AG09309 (cell line): ENCODE measurements at regions not wholly inside any gene's neighbourhood (a gene's known extent, or its start where the extent isn't known, plus 50 kb on each side); places are given as distances from the start of the nearest gene placed in this dataset.
"Not testable (repeated sequence)": the region's sequence is repeated elsewhere in the genome, so short reads cannot be mapped to it uniquely, and the experiment has no call there.

Source experiments
- DNase-seq: peaks from one replicate; pipeline ENCODE4 v3.0.0-alpha.2; 2010; ENCODE audit warnings: low read depth
- H3K4me3 ChIP-seq: 2 replicates; pipeline ENCODE4 v1.5.1; 2011; ENCODE audit warnings: mild to moderate bottlenecking, low read depth, low read length, moderate library complexity; ENCODE audit not compliant: control insufficient read depth
- TF ChIP-seq, protein P1 (sequence below): IDR thresholded peaks from 2 replicates; pipeline ENCODE4 v1.5.1; 2011; ENCODE audit warnings: mild to moderate bottlenecking, low read depth, low read length, inconsistent platforms; ENCODE audit not compliant: insufficient read depth, control insufficient read depth; ENCODE audit errors: missing control alignments

- no peak overlapping the region for H3K4me3 ChIP-seq
- DNase-seq, result no peak
- TF ChIP-seq, protein P1, sequence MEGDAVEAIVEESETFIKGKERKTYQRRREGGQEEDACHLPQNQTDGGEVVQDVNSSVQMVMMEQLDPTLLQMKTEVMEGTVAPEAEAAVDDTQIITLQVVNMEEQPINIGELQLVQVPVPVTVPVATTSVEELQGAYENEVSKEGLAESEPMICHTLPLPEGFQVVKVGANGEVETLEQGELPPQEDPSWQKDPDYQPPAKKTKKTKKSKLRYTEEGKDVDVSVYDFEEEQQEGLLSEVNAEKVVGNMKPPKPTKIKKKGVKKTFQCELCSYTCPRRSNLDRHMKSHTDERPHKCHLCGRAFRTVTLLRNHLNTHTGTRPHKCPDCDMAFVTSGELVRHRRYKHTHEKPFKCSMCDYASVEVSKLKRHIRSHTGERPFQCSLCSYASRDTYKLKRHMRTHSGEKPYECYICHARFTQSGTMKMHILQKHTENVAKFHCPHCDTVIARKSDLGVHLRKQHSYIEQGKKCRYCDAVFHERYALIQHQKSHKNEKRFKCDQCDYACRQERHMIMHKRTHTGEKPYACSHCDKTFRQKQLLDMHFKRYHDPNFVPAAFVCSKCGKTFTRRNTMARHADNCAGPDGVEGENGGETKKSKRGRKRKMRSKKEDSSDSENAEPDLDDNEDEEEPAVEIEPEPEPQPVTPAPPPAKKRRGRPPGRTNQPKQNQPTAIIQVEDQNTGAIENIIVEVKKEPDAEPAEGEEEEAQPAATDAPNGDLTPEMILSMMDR, result no peak
These were observed 946.6 kb downstream of the STIM2 start for GRCh38 chr4:27807207-27807606.

- TF ChIP-seq, protein P1, result no peak
- no peak for DNase-seq
These were observed 951.3 kb downstream of the STIM2 start for GRCh38 chr4:27811948-27812347.

GRCh38 chr4:27813226-27813625 is 952.6 kb downstream of the STIM2 start:
- not testable (repeated sequence) for DNase-seq, H3K4me3 ChIP-seq

More at GRCh38 chr4:27811948-27812347, 951.3 kb downstream of the STIM2 start:
- H3K4me3 ChIP-seq, result no peak overlapping the region

- DNase-seq, H3K4me3 ChIP-seq: not testable (repeated sequence)
These were observed 953.2 kb downstream of the STIM2 start for GRCh38 chr4:27813699-27814425.

- peak; percentile 16 for DNase-seq
- TF ChIP-seq, protein P1, result no peak
These were observed 958.6 kb downstream of the STIM2 start for GRCh38 chr4:27819246-27819645.

DNA sequence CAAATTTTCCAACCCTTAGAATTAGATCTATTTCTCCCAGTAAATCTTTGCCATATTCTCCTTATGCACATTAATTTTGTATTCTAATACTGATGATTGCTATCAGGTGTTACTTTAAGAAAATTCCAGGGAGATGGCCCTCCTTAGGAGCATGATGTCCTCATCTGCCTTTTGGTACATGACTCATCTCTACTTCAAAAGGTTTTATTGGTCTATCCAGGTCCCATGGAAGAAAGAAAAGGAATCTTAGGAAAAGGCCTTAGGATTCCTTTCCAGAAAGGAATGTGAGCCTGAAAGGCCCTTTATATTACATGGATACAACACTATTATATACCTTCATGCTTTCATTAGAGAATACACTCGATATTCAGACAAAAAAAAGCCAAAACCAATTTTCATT is 968.2 kb downstream of the STIM2 start:
- TF ChIP-seq, protein P1, result no peak
- H3K4me3 ChIP-seq, result no peak overlapping the region
- DNase-seq, result no peak

More at GRCh38 chr4:27819246-27819645, 958.6 kb downstream of the STIM2 start:
- H3K4me3 ChIP-seq, result no peak overlapping the region

DNA sequence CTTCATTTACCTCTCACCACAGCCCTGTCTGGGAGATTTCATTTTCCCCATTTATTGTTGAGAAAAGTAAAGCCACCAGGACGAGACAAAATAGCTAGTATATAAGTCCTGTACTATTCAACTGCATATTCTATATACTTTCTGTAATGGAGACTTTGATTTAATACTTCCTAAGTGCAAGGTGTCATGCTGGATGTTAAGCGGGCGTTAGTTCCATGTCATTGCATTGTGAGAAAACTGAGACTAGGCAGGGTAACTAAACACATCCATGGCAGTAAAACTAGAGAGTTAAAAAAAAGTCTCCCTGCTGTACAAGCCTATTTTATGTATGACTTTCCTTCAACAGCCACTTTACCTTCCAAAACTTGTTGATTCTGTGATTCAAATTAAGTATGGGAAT is 969.6 kb downstream of the STIM2 start:
- DNase-seq, result no peak
- TF ChIP-seq, protein P1, result no peak
- H3K4me3 ChIP-seq, result no peak overlapping the region

DNA sequence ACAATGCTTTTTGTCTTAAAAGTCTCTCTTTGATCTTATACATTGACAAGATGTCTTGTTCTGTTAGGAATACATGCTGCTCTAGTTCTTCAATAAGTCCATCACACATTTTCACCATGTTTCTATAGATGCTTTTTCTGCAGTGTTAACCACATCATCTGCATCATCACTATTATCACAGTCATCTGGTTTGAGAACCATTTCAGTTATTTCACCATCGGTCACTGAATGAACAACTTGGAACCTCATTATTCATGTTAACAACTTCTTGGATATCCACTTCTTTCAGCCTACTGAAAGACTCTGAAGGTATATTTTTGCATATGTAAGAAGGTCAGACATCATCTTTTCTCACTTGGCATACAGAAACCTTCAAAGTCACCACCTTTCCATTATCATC is 975.2 kb downstream of the STIM2 start:
- no peak for DNase-seq
- no peak overlapping the region for H3K4me3 ChIP-seq
- TF ChIP-seq, protein P1, result no peak
